ENCODE measurements at regions not wholly inside any gene's neighbourhood (a gene's known extent, or its start where the extent isn't known, plus 50 kb on each side); places are given as distances from the start of the nearest gene placed in this dataset.

DNA sequence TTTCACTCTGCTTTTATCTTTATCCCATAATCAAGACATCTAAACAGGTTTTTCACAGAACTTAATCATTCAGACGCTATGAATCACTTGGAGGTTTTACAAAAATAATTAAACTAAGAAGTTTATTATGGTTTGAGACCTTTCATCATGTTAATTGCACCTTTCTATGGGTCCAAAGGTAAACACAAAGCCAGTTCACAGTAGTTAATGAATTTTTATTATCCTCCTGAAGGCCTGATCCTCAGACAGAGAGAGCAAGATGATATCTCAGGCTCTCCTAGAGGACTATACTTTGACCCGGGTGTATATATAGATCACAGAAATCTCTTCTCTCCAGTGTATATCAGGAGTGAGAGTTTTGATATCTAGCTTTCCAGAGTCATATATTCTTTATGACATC lies 1044.3 kb upstream of the RAG2 start:
- Histone ChIP-seq H3K4me3 (no peak overlapping the region), H3K4me1 (no peaks in the 10 kb centered on the region), H3K9me3 (replicated peaks) (peaks cover 16% of the 10 kb centered on the region), H3K27ac (replicated peaks) (no peak overlapping the region), H3K36me3 (no peaks in the 10 kb centered on the region), H3K27me3 (ENCODE audit: low read depth) (no peaks in the 10 kb centered on the region)
- no peak for DNase-seq
- TF ChIP-seq, protein P1, sequence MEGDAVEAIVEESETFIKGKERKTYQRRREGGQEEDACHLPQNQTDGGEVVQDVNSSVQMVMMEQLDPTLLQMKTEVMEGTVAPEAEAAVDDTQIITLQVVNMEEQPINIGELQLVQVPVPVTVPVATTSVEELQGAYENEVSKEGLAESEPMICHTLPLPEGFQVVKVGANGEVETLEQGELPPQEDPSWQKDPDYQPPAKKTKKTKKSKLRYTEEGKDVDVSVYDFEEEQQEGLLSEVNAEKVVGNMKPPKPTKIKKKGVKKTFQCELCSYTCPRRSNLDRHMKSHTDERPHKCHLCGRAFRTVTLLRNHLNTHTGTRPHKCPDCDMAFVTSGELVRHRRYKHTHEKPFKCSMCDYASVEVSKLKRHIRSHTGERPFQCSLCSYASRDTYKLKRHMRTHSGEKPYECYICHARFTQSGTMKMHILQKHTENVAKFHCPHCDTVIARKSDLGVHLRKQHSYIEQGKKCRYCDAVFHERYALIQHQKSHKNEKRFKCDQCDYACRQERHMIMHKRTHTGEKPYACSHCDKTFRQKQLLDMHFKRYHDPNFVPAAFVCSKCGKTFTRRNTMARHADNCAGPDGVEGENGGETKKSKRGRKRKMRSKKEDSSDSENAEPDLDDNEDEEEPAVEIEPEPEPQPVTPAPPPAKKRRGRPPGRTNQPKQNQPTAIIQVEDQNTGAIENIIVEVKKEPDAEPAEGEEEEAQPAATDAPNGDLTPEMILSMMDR (IDR thresholded peaks at IDR 0.05; ENCODE audit: borderline replicate concordance) = no peak
- intact Hi-C loops (cut with micrococcal nuclease) = no loop called here

DNA sequence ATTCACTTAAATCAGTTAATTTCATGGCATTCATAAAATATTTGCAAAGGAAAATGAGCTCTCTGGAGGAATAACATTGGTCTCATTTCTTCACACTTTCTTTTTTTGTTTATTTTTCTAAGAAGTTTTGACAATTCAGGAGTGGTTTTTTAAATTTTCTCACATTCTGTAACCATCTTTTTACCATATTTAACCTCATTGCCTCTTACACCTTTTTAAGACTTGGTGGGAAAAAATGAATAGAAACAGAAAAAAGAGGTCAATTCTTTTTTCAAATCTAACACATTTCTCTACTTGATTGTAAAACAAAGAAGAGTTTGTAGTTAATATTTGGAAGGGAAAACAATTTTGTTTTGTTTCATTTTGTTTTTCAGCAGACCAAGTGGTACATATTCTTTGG lies 1034.7 kb upstream of the RAG2 start:
- intact Hi-C loops (cut with micrococcal nuclease) = no loop called here
- no peaks in the 10 kb centered on the region for H3K27me3 ChIP-seq (ENCODE audit: low read depth)
- TF ChIP-seq, protein P1 (IDR thresholded peaks at IDR 0.05; ENCODE audit: borderline replicate concordance) = no peak
- DNase-seq = no peak
- peaks cover 16% of the 10 kb centered on the region for H3K9me3 ChIP-seq (replicated peaks)
- H3K4me1 ChIP-seq = no peaks in the 10 kb centered on the region
- H3K36me3 ChIP-seq = no peaks in the 10 kb centered on the region
- H3K27ac ChIP-seq (replicated peaks) = no peak overlapping the region
- H3K4me3 ChIP-seq = no peak overlapping the region

DNA sequence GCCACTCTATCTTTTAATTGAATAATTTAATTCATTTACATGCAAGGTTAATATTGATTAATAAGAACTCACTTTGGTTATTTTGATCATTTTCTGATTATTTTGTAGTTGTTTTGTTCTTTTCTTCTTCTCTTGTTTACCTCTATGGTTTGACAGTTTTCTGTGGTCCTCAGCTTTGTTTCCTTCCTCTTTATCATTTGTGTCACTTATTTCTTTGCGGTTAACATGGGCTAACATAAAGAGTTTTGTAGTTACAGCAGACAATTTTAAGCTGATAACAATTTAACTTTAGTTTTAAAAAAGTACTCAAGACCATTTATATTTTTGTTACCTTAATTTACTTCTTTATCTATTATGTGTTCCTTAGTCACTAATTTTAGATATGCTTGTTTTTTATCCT lies 1032.8 kb upstream of the RAG2 start:
- Histone ChIP-seq H3K4me1 (no peaks in the 10 kb centered on the region), H3K36me3 (no peaks in the 10 kb centered on the region), H3K4me3 (no peak overlapping the region), H3K27me3 (ENCODE audit: low read depth) (no peaks in the 10 kb centered on the region), H3K9me3 (replicated peaks) (peaks cover 16% of the 10 kb centered on the region), H3K27ac (replicated peaks) (no peak overlapping the region)
- intact Hi-C loops (cut with micrococcal nuclease) = no loop called here
- no peak for DNase-seq
- TF ChIP-seq, protein P1 (IDR thresholded peaks at IDR 0.05; ENCODE audit: borderline replicate concordance) = no peak

DNA sequence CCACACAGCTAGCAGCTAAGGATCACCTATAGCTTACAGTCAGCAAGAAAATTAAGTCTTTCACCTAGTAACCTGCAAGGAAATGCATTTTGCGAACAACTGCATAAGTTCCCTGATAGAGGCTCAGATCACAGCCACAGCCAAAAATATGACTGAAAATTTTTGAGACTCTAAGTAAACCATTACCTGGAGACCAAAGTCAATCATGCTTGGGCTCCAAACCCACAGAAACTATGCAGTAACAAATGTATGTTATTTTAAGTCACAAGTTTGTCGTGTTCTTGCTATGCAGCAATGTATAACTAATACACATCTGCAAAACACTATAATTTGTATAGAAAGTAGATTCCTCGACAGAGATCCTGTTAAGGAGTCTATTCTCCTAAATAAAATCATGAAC lies 1025.7 kb upstream of the RAG2 start:
- DNase-seq = no peak
- H3K9me3 ChIP-seq (replicated peaks) = no peaks in the 10 kb centered on the region
- intact Hi-C loops (cut with micrococcal nuclease) = no loop called here
- H3K4me3 ChIP-seq = no peak overlapping the region
- H3K27me3 ChIP-seq (ENCODE audit: low read depth) = no peaks in the 10 kb centered on the region
- no peak overlapping the region for H3K27ac ChIP-seq (replicated peaks)
- no peaks in the 10 kb centered on the region for H3K4me1 ChIP-seq
- no peaks in the 10 kb centered on the region for H3K36me3 ChIP-seq
- TF ChIP-seq, protein P1 (IDR thresholded peaks at IDR 0.05; ENCODE audit: borderline replicate concordance) = no peak

DNA sequence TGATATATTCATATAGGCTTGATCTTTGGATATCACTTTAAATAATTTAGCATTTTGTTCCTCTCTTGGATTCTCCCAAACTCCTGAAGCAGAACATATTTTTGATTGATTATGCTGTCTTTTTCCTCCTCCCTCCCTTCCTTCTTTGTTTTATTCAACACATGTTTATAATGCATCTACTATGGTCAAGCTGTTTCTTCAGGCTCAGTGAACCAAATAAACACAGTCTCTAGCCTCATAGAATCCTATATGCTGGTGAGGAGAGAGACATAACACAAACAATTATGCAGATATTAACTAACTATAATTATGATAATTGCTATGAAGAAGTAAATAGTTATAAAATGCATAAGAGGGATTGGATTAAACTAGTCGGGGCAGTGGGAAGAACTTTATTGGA lies 1023.6 kb upstream of the RAG2 start:
- no peak for DNase-seq
- H3K36me3 ChIP-seq = no peaks in the 10 kb centered on the region
- H3K27ac ChIP-seq (replicated peaks) = no peak overlapping the region
- H3K4me3 ChIP-seq = no peak overlapping the region
- H3K27me3 ChIP-seq (ENCODE audit: low read depth) = no peaks in the 10 kb centered on the region
- intact Hi-C loops (cut with micrococcal nuclease) = no loop called here
- no peaks in the 10 kb centered on the region for H3K4me1 ChIP-seq
- no peaks in the 10 kb centered on the region for H3K9me3 ChIP-seq (replicated peaks)
- TF ChIP-seq, protein P1 (IDR thresholded peaks at IDR 0.05; ENCODE audit: borderline replicate concordance) = no peak

DNA sequence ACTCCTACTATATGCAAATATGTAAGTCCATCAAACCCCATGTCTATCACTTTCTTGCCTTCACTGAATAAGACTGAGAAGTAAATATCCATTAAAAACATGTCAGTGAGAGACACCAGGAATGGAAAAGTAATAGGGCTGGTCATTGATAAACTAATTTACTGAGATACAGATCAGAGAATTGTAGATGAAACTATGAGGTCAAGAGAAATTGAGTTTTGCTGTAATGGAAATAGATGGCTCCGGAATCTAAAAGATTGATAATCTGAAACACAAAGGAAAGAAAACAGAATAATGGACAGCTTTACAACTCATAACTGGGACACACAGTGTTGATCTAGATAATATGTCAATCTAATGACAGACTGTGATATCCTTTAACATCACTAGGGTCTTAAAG lies 1018.3 kb upstream of the RAG2 start:
- no peak overlapping the region for H3K4me3 ChIP-seq
- H3K27me3 ChIP-seq (ENCODE audit: low read depth) = no peaks in the 10 kb centered on the region
- no peak overlapping the region for H3K27ac ChIP-seq (replicated peaks)
- no peak for DNase-seq
- H3K9me3 ChIP-seq (replicated peaks) = no peaks in the 10 kb centered on the region
- intact Hi-C loops (cut with micrococcal nuclease) = no loop called here
- no peaks in the 10 kb centered on the region for H3K36me3 ChIP-seq
- TF ChIP-seq, protein P1 (IDR thresholded peaks at IDR 0.05; ENCODE audit: borderline replicate concordance) = no peak
- no peaks in the 10 kb centered on the region for H3K4me1 ChIP-seq

Measured in left ventricle myocardium inferior (tissue), 1 donor.